Neural progenitor cell (in vitro differentiated cells): ENCODE measurements at regions not wholly inside any gene's neighbourhood (a gene's known extent, or its start where the extent isn't known, plus 50 kb on each side); places are given as distances from the start of the nearest gene placed in this dataset.

Source experiments
- DNase-seq: peaks from one replicate; pipeline ENCODE4 v3.0.0-alpha.2; 2016; ENCODE audit warnings: low spot score
- H2AFZ ChIP-seq: fragments of 200-600 bp; sonication (generic); replicated peaks from 2 replicates; pipeline ENCODE4 v1.6.1; 2016; ENCODE audit warnings: antibody characterized with exemption
- H3F3A ChIP-seq: fragments of 200-600 bp; sonication (generic); 2 replicates; pipeline ENCODE4 v1.6.1; 2016; ENCODE audit warnings: antibody characterized with exemption, low read depth
- H3K27ac ChIP-seq: fragments of 200-600 bp; sonication (generic); 2 replicates; pipeline ENCODE4 v1.5.1; 2016; ENCODE audit warnings: mild to moderate bottlenecking
- H3K27me3 ChIP-seq: fragments of 200-600 bp; sonication (generic); 2 replicates; pipeline ENCODE4 v1.6.1; 2016; ENCODE audit warnings: mild to moderate bottlenecking, moderate library complexity
- H3K36me3 ChIP-seq: fragments of 200-600 bp; sonication (generic); 2 replicates; pipeline ENCODE4 v1.5.1; 2016
- H3K4me1 ChIP-seq: fragments of 200-600 bp; sonication (generic); 2 replicates; pipeline ENCODE4 v1.6.1; 2016; ENCODE audit warnings: mixed run types
- H3K4me2 ChIP-seq: fragments of 200-600 bp; sonication (generic); 2 replicates; pipeline ENCODE4 v1.6.1; 2016
- H3K4me3 ChIP-seq: fragments of 200-600 bp; sonication (generic); 2 replicates; pipeline ENCODE4 v1.5.1; 2016
- H3K79me2 ChIP-seq: fragments of 200-600 bp; sonication (generic); 2 replicates; pipeline ENCODE4 v1.6.1; 2016; ENCODE audit warnings: low read depth
- H3K9ac ChIP-seq: fragments of 200-600 bp; sonication (generic); 2 replicates; pipeline ENCODE4 v1.6.1; 2016
- H3K9me3 ChIP-seq: fragments of 200-600 bp; sonication (generic); 2 replicates; pipeline ENCODE4 v1.5.1; 2016; ENCODE audit warnings: low read depth
- H4K20me1 ChIP-seq: fragments of 200-600 bp; sonication (generic); 2 replicates; pipeline ENCODE4 v1.6.1; 2016; ENCODE audit warnings: low read depth
- H3K27ac Mint-ChIP-seq: 3 replicates; pipeline ENCODE4 v1.8.0; 2021; ENCODE audit warnings: mixed read lengths
- H3K27me3 Mint-ChIP-seq: 2 replicates; pipeline ENCODE4 v1.8.0; 2022; ENCODE audit warnings: low read depth, mild to moderate bottlenecking, inconsistent platforms, moderate library complexity, mixed read lengths; ENCODE audit not compliant: insufficient read depth
- H3K36me3 Mint-ChIP-seq: 3 replicates; pipeline ENCODE4 v1.8.0; 2021; ENCODE audit warnings: mixed read lengths
- H3K4me1 Mint-ChIP-seq: 3 replicates; pipeline ENCODE4 v1.8.0; 2021; ENCODE audit warnings: mixed read lengths
- H3K4me3 Mint-ChIP-seq: 3 replicates; pipeline ENCODE4 v1.8.0; 2021; ENCODE audit warnings: mild to moderate bottlenecking, moderate library complexity, mixed read lengths
- H3K9me3 Mint-ChIP-seq: 3 replicates; pipeline ENCODE4 v1.8.0; 2020; ENCODE audit warnings: mixed read lengths
- CTCF ChIP-seq: fragments of 200-600 bp; sonication (generic); IDR thresholded peaks from 2 replicates; pipeline ENCODE4 v1.5.1; 2017; ENCODE audit warnings: antibody characterized with exemption, mild to moderate bottlenecking
- EZH2 ChIP-seq: fragments of 200-600 bp; sonication (generic); IDR thresholded peaks from 2 replicates; pipeline ENCODE4 v1.6.1; 2017; ENCODE audit warnings: antibody characterized with exemption, mild to moderate bottlenecking, moderate library complexity
- EZH2phosphoT487 ChIP-seq: fragments of 200-600 bp; sonication (generic); IDR thresholded peaks from 2 replicates; pipeline ENCODE4 v1.6.1; 2017; ENCODE audit warnings: antibody characterized with exemption

DNA sequence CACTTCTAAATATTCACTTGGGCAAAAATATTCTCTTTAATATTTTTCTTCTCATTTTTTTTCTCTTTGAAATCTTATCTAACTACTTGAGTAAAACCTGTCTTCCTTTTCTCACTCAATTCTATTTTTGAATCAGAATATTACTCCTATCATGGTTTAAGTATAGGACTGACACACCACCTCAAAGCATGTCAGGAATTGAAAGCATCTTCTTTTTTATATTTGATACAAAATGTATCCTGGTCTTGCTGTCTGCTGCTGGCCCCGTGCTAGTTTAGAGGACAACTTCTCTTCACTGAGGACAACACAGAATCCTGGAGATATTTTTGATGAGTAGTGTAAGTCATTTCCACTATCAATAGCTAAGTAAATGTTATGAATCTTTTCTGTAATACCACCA, 383.6 kb downstream of the GADD45G start:
- Histone ChIP-seq H3K9me3 (no peaks in the 10 kb centered on the region), H3K4me1 (peaks cover 8% of the 10 kb centered on the region), H3K36me3 (no peaks in the 10 kb centered on the region), H3K27me3 (no peaks in the 10 kb centered on the region), H3K27ac (no peak overlapping the region), H3F3A (no peaks in the 10 kb centered on the region), H2AFZ (no peak overlapping the region), H4K20me1 (no peaks in the 10 kb centered on the region), H3K79me2 (no peaks in the 10 kb centered on the region), H3K4me2 (no peak overlapping the region), H3K9ac (no peak overlapping the region), H3K4me3 (no peak overlapping the region)
- Mint-ChIP-seq H3K27ac (no peak overlapping the region), H3K9me3 (peaks cover 2% of the 10 kb centered on the region), H3K36me3 (no peaks in the 10 kb centered on the region), H3K4me1 (peaks cover 11% of the 10 kb centered on the region), H3K4me3 (no peak overlapping the region), H3K27me3 (peaks cover 3% of the 10 kb centered on the region)
- TF ChIP-seq CTCF: no peak
- TF ChIP-seq EZH2phosphoT487: no peak
- no peak for TF ChIP-seq EZH2
- no peak for DNase-seq

DNA sequence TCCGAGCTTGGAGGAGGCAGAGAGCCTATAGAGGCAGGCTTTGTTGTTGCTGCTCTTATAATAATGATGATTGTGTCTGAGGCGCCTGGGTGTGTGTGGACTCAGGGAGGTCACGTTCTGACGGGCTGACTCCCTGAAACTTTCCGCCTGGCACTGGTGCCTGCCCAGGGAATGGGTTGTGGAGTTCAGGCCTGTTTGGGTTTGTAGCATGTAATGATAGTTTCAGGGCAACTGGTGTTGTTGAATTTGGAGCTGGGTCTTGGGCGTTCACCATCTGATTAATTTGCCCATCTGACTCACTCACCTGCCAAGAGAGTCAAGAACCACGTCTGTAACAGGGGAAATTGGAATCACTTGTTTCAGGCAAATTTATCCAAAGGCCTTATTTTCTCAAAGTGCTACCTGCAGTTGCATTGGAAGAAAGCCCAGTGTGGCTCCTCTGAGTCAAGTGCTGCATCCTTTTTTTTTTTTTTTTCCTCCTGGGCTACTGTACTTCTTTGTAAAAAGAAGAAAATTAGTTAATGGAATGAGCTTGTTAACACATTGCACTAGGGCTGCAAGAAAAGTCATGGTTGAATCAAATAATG, 386.5 kb downstream of the GADD45G start:
- no peak overlapping the region for H3K27ac Mint-ChIP-seq
- H2AFZ ChIP-seq: no peak overlapping the region
- H3F3A ChIP-seq: no peaks in the 10 kb centered on the region
- no peaks in the 10 kb centered on the region for H3K36me3 Mint-ChIP-seq
- DNase-seq: no peak
- H3K27me3 Mint-ChIP-seq: peaks cover 3% of the 10 kb centered on the region
- no peak overlapping the region for H3K4me2 ChIP-seq
- TF ChIP-seq CTCF (no peak), EZH2 (no peak)
- no peaks in the 10 kb centered on the region for H3K9me3 ChIP-seq
- no peak overlapping the region for H3K27ac ChIP-seq
- H3K4me1 Mint-ChIP-seq: peaks cover 11% of the 10 kb centered on the region
- peaks cover 21% of the 10 kb centered on the region for H3K4me1 ChIP-seq
- no peaks in the 10 kb centered on the region for H3K27me3 ChIP-seq
- H3K4me3 Mint-ChIP-seq: no peak overlapping the region
- no peak overlapping the region for H3K9ac ChIP-seq
- H4K20me1 ChIP-seq: no peaks in the 10 kb centered on the region
- H3K4me3 ChIP-seq: no peak overlapping the region
- peaks cover 2% of the 10 kb centered on the region for H3K9me3 Mint-ChIP-seq
- H3K36me3 ChIP-seq: no peaks in the 10 kb centered on the region
- no peaks in the 10 kb centered on the region for H3K79me2 ChIP-seq

DNA sequence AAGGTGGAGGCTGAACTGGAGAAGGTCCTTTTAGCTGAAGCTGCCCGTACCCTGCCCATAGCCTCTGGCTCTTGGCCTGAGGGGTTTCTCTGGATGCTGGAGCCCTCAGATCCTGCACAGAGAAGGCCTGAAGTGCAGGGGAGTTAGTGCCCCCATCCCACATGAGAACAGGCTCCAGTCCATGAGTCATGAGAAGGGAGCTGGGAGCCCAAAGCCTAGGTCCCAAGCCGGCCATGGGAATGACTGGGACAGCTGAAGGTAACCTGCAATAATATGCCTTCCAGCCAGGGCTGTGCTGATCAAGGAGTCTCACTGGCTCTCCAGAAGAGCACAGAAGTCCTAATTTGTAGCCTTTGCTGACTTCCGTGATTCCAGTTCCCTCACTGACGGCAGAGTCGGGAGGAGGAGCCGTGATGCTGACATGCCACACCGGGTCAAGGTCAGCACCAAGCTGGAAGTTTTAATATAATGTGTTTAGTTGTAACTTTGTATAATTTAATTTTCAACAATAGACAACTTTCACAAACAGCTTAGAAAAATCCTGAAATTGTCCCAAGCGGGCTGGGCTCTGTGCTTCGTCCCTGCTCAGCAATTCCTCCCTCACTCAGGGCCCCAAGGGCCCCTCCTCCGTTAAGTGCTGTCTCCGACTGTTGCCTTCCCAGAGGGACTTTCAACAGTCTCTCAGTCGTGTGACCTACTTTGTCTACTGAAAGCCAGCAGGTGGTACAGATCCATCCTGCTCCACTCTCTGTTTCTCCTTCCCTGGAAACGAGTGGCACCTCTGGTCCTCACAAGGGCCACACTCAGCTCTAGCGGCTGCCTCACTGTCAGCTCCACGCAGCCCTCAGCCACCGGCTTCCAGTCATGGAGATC, 387.8 kb downstream of the GADD45G start:
- Histone ChIP-seq H3K9me3 (no peaks in the 10 kb centered on the region), H3K79me2 (no peaks in the 10 kb centered on the region), H3K4me3 (no peak overlapping the region), H3K4me2 (no peak overlapping the region), H3K4me1 (peaks cover 21% of the 10 kb centered on the region), H3K9ac (no peak overlapping the region), H4K20me1 (no peaks in the 10 kb centered on the region), H3F3A (no peaks in the 10 kb centered on the region), H3K36me3 (no peaks in the 10 kb centered on the region), H3K27ac (no peak overlapping the region), H2AFZ (no peak overlapping the region), H3K27me3 (no peaks in the 10 kb centered on the region)
- Mint-ChIP-seq H3K27ac (no peak overlapping the region), H3K27me3 (peaks cover 8% of the 10 kb centered on the region), H3K4me1 (peaks cover 17% of the 10 kb centered on the region), H3K4me3 (no peak overlapping the region), H3K36me3 (no peaks in the 10 kb centered on the region), H3K9me3 (no peaks in the 10 kb centered on the region)
- no peak for DNase-seq
- TF ChIP-seq EZH2phosphoT487 (no peak), CTCF (no peak), EZH2 (no peak)
